ENCODE measurements at regions not wholly inside any gene's neighbourhood (a gene's known extent, or its start where the extent isn't known, plus 50 kb on each side); places are given as distances from the start of the nearest gene placed in this dataset.

DNA sequence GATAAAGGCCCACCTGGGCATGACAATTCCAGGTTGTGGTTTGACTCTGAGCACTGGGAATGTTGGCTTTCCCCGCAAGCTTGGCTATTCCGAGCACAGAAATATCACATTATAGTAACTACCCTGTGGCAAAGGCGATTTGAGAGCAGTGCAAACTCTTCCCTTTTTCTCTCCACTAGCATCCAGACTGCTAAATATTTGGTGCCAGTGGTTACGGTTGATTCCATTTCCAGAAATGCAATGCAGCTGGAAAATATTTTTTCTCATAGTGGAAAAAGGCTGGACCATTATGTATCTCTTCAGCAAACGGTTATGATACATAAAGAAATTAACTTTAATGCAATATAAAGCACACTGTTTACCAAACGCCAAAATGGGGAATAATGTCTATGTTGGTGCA lies 158.0 kb downstream of the ENC1 start:
- peaks cover 2% of the 10 kb centered on the region; the same call in 1 of the 2 replicates for H3K4me1 ChIP-seq (ENCODE audit: control insufficient read depth, insufficient read depth, low read length)
- ATAC-seq (no peak), FAIRE-seq (no peak), DNase-seq (ENCODE audit: low read depth, low spot score) (no peak)
- POLR2A ChIA-PET: no interaction called here
- H3K9ac ChIP-seq (ENCODE audit: control insufficient read depth, insufficient read depth, low read length): no peak overlapping the region
- H4K20me1 ChIP-seq (ENCODE audit: control insufficient read depth, insufficient read depth): no peaks in the 10 kb centered on the region
- no TSS peak for BruUV-seq (replicated peaks)
- SMC1A ChIA-PET (ENCODE audit: uncharacterized antibody, unreplicated experiment): interaction anchor here (1.2 to 1.9 kb wide), 4 partner anchors 9 to 150 kb away, joined by 3 to 5 read pairs (median 4); no protein-coding TSS in a partner anchor
- H3K4me3 ChIP-seq: no peak overlapping the region
- CTCF ChIA-PET: interaction anchor here (1.1 kb wide), 1 partner anchor 10 kb away, joined by 3 read pairs; no protein-coding TSS in a partner anchor
- intact Hi-C loops (cut with micrococcal nuclease; ENCODE audit: unreplicated experiment) (no loop called here), in situ Hi-C loops (cut with MboI) (no loop called here)
- WGBS (ENCODE audit: insufficient coverage, insufficient replicate concordance, low lambda C conversion rate, missing lambda C conversion rate): 81% methylated on average over 6 of the region's 6 CpGs
- H3K27me3 ChIP-seq (replicated peaks in 1 of 2; ENCODE audit: control insufficient read depth in 2 of 2, insufficient read depth in 2 of 2, low read length in 1 of 2): no peaks in the 10 kb centered on the region
- no peaks in the 10 kb centered on the region for H3K36me3 ChIP-seq (ENCODE audit: control insufficient read depth in 2 of 2, insufficient read depth in 2 of 2, low read length in 1 of 2)
- H3K79me2 ChIP-seq (ENCODE audit: control insufficient read depth, insufficient read depth, low read length): no peaks in the 10 kb centered on the region
- RAD21 ChIA-PET (ENCODE audit: unreplicated experiment): no interaction called here
- H3K4me2 ChIP-seq (ENCODE audit: control insufficient read depth, insufficient read depth): no peak overlapping the region
- no peak for TF ChIP-seq CBX3 (IDR thresholded peaks at IDR 0.05; ENCODE audit: borderline replicate concordance, low read depth)
- no peak for TF ChIP-seq SUPT20H (IDR thresholded peaks at IDR 0.05; ENCODE audit: borderline replicate concordance, control insufficient read depth, low read depth, low read length)
- no peak for TF ChIP-seq PRDM15 (CRISPR knock-in tag; IDR thresholded peaks at IDR 0.05)
- no peak for TF ChIP-seq HDAC2 (IDR thresholded peaks at IDR 0.05)
- TF ChIP-seq PAX8 (IDR thresholded peaks at IDR 0.05): no peak
- no peak for TF ChIP-seq IRF4 (IDR thresholded peaks at IDR 0.05; ENCODE audit: low read depth, low read length)
- TF ChIP-seq ASH2L (IDR thresholded peaks at IDR 0.05; ENCODE audit: borderline replicate concordance, low read depth): no peak
- no peak for TF ChIP-seq MEF2A (IDR thresholded peaks at IDR 0.05; ENCODE audit: insufficient read depth, low read depth, low read length)
- no peak for TF ChIP-seq SIN3A (IDR thresholded peaks at IDR 0.05; ENCODE audit: low read depth, low read length)
- no peak for TF ChIP-seq MYB (IDR thresholded peaks at IDR 0.05; ENCODE audit: borderline replicate concordance, low read depth, low read length)
- TF ChIP-seq NR2F1 (conservative IDR thresholded peaks at IDR 0.05): no peak
- TF ChIP-seq NFYA (IDR thresholded peaks at IDR 0.05; ENCODE audit: borderline replicate concordance, low read depth, low read length): no peak
- no peak for TF ChIP-seq ZBTB40 (IDR thresholded peaks at IDR 0.05; ENCODE audit: borderline replicate concordance)
- TF ChIP-seq YBX1 (IDR thresholded peaks at IDR 0.05): no peak
- H2AFZ ChIP-seq (ENCODE audit: control insufficient read depth, low read depth, low read length): no peak overlapping the region
- H3K9me3 ChIP-seq (replicated peaks; ENCODE audit: control insufficient read depth, insufficient read depth, low read length): no peaks in the 10 kb centered on the region
- H3K27ac ChIP-seq (ENCODE audit: control insufficient read depth, insufficient read depth): no peak overlapping the region
